PC-3 (cell line): ENCODE measurements at regions not wholly inside any gene's neighbourhood (a gene's known extent, or its start where the extent isn't known, plus 50 kb on each side); places are given as distances from the start of the nearest gene placed in this dataset.

Source experiments
- EZH2 ChIP-seq: fragments of 300-600 bp; sonication (generic); IDR thresholded peaks from one replicate; pipeline ENCODE4 v1.6.1; 2017; ENCODE audit warnings: antibody characterized with exemption, mild to moderate bottlenecking, low read length; ENCODE audit not compliant: unreplicated experiment
- EZH2phosphoT487 ChIP-seq: fragments of 300-600 bp; sonication (generic); IDR thresholded peaks from 2 replicates; pipeline ENCODE4 v1.6.1; 2018; ENCODE audit warnings: mild to moderate bottlenecking, antibody characterized with exemption, low read length, borderline replicate concordance
- TF ChIP-seq, protein P1 (sequence below): fragments of 300-600 bp; sonication (generic); conservative IDR thresholded peaks from 2 replicates; pipeline ENCODE4 v1.5.1; 2017; ENCODE audit warnings: antibody characterized with exemption, low read depth, mild to moderate bottlenecking, low read length

DNA sequence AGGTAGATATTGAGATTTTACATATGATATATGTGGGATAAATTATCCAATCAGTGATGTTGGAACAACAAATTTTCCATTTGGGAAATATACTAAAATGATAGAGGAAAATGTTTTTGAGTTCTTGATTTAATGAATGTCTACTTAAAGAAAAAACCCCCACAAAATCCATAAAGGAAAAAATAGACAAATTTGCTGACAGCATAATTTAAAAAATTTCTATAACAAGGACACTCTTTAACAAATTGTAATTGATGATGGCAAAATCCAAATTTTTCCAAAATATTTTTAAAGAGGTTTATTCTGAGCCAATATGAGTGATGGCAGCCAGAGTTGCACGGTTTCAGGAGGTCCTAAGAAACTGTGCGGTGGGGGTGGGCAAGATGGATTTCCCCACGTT, 51.9 kb upstream of the RHOU start:
- TF ChIP-seq, protein P1, sequence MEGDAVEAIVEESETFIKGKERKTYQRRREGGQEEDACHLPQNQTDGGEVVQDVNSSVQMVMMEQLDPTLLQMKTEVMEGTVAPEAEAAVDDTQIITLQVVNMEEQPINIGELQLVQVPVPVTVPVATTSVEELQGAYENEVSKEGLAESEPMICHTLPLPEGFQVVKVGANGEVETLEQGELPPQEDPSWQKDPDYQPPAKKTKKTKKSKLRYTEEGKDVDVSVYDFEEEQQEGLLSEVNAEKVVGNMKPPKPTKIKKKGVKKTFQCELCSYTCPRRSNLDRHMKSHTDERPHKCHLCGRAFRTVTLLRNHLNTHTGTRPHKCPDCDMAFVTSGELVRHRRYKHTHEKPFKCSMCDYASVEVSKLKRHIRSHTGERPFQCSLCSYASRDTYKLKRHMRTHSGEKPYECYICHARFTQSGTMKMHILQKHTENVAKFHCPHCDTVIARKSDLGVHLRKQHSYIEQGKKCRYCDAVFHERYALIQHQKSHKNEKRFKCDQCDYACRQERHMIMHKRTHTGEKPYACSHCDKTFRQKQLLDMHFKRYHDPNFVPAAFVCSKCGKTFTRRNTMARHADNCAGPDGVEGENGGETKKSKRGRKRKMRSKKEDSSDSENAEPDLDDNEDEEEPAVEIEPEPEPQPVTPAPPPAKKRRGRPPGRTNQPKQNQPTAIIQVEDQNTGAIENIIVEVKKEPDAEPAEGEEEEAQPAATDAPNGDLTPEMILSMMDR, result no peak
- no peak for TF ChIP-seq EZH2phosphoT487
- no peak for TF ChIP-seq EZH2
